Sigmoid colon (tissue), 4 donors: ENCODE measurements at regions not wholly inside any gene's neighbourhood (a gene's known extent, or its start where the extent isn't known, plus 50 kb on each side); places are given as distances from the start of the nearest gene placed in this dataset.

Experiments used
- EP300 ChIP-seq, 4 donors: sonication (generic); formaldehyde crosslinking; IDR thresholded peaks; one replicate each; pipeline ENCODE4 v1.6.1; 2017; ENCODE audit warnings: antibody characterized with exemption in 4 of 4
- POLR2A ChIP-seq, 2 donors: fragments of 450-650 bp; IDR thresholded peaks; one replicate each; pipeline ENCODE4 v1.6.1; 2016; ENCODE audit warnings: antibody characterized with exemption in 2 of 2, mild to moderate bottlenecking in 2 of 2, moderate library complexity in 2 of 2
- POLR2AphosphoS5 ChIP-seq, 4 donors: sonication (generic); formaldehyde crosslinking; IDR thresholded peaks; one replicate each; pipeline ENCODE4 v1.6.1; 2017; ENCODE audit warnings: antibody characterized with exemption in 4 of 4
- TF ChIP-seq, protein P1 (sequence below), 4 experiments: fragments of 450-650 bp in 3 of 4; fragments of 200-600 bp in 1 of 4; IDR thresholded peaks; one replicate each; pipeline ENCODE4 v1.5.1; 2016 to 2019; ENCODE audit warnings: antibody characterized with exemption in 4 of 4, mild to moderate bottlenecking in 3 of 4, moderate library complexity in 2 of 4

DNA sequence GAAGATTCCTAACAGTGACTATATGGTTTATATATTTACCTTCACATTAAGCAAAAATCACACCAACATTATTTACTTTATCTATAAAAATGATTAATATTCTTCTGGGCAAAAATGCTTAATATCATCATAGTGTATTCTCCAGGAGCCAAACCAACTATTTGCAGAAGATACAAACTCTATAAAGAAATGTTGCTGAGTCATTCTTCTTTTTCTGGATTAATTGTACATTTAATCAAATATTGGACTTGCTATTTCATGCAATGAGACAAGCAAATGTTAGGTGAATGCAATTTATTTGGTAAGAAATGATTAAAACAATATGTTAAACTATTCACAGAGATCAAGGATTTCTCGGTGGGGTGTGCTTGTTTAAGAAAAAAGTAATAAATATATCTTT is 1075.8 kb downstream of the PCDH9 start:
- TF ChIP-seq, protein P1, sequence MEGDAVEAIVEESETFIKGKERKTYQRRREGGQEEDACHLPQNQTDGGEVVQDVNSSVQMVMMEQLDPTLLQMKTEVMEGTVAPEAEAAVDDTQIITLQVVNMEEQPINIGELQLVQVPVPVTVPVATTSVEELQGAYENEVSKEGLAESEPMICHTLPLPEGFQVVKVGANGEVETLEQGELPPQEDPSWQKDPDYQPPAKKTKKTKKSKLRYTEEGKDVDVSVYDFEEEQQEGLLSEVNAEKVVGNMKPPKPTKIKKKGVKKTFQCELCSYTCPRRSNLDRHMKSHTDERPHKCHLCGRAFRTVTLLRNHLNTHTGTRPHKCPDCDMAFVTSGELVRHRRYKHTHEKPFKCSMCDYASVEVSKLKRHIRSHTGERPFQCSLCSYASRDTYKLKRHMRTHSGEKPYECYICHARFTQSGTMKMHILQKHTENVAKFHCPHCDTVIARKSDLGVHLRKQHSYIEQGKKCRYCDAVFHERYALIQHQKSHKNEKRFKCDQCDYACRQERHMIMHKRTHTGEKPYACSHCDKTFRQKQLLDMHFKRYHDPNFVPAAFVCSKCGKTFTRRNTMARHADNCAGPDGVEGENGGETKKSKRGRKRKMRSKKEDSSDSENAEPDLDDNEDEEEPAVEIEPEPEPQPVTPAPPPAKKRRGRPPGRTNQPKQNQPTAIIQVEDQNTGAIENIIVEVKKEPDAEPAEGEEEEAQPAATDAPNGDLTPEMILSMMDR (IDR thresholded peaks at IDR 0.05): no peak
- TF ChIP-seq POLR2A (IDR thresholded peaks at IDR 0.05): no peak
- TF ChIP-seq POLR2AphosphoS5 (IDR thresholded peaks at IDR 0.05): no peak
- no peak for TF ChIP-seq EP300 (IDR thresholded peaks at IDR 0.05)
